Peyer's patch (tissue), 4 donors: ENCODE measurements at regions not wholly inside any gene's neighbourhood (a gene's known extent, or its start where the extent isn't known, plus 50 kb on each side); places are given as distances from the start of the nearest gene placed in this dataset.

ENCODE experiments used
- CTCF ChIP-seq, 6 experiments: fragments of 450-650 bp in 4 of 6; fragments of 200-600 bp in 2 of 6; sonication (generic) in 1 of 6; IDR thresholded peaks; one replicate each; pipeline ENCODE4 v1.5.1; 2017 to 2019; ENCODE audit warnings: antibody characterized with exemption in 6 of 6, mild to moderate bottlenecking in 3 of 6, moderate library complexity in 1 of 6
- POLR2A ChIP-seq, 2 donors: fragments of 450-650 bp; IDR thresholded peaks; one replicate each; pipeline ENCODE4 v1.5.1; 2017; ENCODE audit warnings: antibody characterized with exemption in 2 of 2, mild to moderate bottlenecking in 2 of 2, moderate library complexity in 2 of 2

- TF ChIP-seq CTCF (IDR thresholded peaks at IDR 0.05) (no peak), POLR2A (IDR thresholded peaks at IDR 0.05) (no peak)
Observed at GRCh38 chr1:168835176-168835575, 106.2 kb upstream of the DPT start.
